Jurkat, Clone E6-1 (cell line): ENCODE measurements at regions not wholly inside any gene's neighbourhood (a gene's known extent, or its start where the extent isn't known, plus 50 kb on each side); places are given as distances from the start of the nearest gene placed in this dataset.
A peak's percentile ranks its signal among the peaks of the same experiment; 100 is the strongest.

Experiments used
- DNase-seq: peaks from one replicate; pipeline ENCODE4 v3.0.0-alpha.2; 2011; ENCODE audit warnings: low read depth, low spot score
- H3K4me3 ChIP-seq: 2 replicates; pipeline ENCODE4 v1.5.1; 2011; ENCODE audit warnings: mild to moderate bottlenecking, low read length, control low read depth, moderate library complexity

DNA sequence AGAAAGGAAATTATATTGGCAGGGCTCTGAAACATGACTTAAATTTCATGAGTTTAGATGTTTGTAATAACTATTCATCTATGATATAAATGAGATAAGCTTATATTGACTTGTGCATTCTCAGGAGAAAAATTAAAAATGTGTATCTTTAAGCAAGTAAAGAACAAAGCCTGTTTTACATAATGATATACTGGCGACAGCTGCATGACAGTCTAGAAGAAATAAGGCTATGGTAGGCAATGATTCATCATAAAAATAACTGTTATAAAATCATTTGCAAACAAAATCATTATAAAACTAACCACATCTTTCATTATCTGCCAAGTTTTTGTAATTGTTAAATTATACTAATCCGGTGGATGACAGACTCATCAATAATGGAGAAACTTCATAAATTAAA lies 188.1 kb downstream of the ADAM29 start:
- H3K4me3 ChIP-seq: no peak overlapping the region
- DNase-seq: no peak

DNA sequence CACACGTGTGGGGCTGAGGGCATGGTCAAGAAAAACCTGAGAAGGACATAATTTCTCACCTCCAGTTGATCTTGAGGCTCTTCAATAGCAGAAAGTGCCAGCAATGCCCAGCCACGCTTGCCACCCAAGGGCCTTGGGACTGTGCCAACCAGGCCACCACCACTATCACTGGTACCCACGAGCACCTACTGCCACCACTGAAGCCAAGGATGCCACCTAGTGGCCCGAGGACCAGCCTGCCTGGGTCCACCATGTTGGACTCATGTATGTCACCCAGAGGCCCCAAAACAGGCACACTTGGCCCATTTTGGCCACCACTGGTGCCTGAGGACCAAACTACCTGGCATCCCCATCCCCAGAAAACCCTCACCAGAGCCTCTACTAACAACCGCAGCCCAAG lies 191.8 kb downstream of the ADAM29 start:
- no peak overlapping the region for H3K4me3 ChIP-seq
- DNase-seq: no peak

DNA sequence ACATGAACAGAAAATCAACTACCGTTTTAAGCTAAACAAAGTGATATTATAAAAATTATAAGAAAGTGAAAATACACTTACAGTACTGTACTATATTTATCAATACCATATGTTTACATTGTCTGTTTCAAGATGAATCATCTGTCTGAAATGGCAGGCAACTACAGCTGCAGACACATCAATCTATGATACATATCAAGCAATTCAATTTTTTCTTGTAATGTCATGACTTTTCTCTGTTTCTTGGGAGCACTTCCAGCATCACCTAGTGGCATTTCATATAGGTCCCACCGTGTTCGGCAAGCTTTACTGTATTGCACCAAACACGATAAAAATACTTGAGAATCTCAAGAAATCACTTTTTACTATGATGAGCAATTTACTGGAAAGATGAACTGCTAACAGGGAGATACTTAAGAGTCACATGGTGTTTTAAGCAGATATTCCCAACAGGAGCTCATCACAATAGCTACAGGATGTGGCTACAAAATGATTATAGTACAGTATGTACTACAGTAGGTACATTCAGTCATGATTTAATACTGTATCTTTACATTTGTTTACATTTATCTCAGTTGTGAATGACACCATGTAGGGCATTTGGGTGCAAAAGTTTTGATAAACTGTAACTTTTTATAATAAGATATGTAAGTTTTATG lies 207.4 kb downstream of the ADAM29 start:
- no peak for DNase-seq
- H3K4me3 ChIP-seq: no peak overlapping the region

DNA sequence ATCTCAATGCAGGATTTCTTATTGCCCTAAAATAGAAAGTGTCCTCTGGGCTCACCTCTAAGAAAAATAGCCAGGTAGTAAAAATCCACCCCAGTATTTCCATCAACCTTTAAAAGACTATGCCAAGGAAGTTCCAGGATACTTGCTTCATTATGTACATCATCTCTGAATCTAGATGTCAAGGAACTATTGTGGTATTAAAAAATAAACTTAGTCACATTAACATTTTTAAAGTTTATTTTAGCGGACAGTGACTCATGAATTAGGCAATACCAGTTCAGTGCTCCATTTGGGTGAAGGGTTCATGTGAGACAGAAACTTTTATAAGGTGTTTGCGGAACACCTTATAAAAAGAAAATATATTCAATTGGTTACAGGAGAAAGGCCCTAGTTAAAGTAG lies 209.2 kb downstream of the ADAM29 start:
- DNase-seq: no peak
- H3K4me3 ChIP-seq: no peak overlapping the region

DNA sequence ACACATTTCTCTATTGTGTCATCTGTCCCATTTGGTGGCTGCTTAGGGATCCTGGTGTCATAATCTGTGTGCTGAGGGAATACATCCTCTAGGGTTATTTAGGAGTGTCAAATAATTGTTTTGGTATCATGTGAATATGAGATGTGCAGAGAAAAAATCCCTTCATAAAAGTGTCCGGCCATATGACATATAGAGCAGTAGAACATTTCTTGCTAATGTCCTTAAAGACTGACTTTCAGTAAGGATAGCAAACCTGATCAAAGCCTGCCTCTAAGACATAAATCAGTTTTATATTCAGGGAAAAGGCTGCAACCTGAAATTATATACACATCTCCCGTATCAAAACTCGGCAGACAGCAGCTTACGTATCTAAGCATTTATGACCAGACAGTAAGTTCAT lies 211.6 kb downstream of the ADAM29 start:
- DNase-seq: no peak
- no peak overlapping the region for H3K4me3 ChIP-seq

DNA sequence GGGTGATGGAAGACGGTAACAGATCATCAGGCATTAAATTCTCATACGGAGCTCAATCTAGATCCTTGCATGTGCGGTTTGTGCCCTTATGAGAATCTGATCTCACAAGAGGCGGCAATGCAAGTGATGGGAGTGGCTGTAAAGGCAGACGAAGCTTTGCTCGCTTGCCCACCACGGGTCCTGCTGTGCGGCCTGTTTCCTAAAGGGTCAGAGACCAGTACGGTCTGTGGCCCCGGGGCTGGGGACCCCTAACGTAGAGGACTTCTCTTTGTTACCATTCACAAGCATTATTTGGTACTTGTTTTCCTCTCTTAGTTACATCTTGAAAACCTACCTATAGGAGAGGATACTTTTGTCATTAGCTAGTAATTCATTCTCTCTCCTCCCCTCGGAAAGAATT lies 221.0 kb downstream of the ADAM29 start:
- no peak for DNase-seq
- no peak overlapping the region for H3K4me3 ChIP-seq

DNA sequence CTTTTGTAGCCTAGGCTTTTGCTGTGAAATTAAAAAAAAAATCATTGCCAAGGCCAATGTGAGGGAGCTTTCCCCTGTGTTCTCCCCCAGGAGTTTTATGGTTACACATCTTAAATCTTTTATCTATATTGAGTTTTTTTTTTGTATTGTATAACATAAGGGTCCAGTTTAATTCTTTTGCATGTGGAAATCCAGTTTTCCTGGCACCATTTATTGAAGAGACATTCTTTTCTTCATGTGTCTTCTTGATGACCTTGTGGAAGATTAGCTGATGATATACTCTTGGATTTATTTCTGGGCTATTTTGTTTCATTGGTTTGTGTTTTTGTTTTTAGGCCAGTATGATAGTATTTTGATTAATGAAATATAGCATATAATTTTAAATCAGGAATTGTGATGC lies 225.0 kb downstream of the ADAM29 start:
- no peak for DNase-seq
- no peak overlapping the region for H3K4me3 ChIP-seq

DNA sequence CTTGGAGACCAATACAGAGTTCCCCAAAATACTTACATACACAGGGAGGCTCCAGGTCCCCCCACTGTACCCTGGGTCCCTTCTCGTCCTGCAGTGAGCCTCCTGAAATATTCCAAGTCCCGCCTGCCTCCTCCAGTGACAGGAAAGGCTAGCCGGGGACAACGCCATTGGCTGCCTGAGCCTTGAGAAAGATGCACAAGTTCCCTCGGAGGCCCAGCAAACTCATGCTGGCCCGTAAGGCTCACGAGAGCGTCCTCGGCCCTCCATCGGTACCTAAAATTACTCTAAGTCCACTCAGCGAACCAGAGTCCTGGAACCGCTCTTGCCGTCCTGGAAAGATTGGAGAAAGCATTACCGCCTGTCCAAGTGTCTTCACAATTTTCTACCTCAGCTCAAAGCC lies 228.6 kb downstream of the ADAM29 start:
- H3K4me3 ChIP-seq: no peak overlapping the region
- DNase-seq: no peak

DNA sequence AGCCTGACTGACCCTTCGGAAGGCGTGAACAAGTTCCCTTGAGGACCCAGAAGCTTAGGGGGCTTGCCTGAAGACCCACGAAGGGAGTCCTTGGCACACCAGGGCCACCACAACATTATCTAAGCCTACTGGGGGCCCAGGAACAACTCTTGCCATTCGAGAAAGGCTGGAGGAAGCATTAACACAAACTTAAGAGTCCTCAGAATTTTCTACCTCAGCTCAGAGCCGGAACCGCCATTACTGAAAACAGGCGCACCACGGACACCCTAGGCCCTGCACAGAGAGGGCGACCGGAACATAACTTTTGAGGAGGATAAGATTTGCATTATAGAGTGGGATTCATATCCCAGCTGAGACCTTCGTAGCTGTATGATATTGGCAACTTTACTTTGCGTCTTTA lies 229.1 kb downstream of the ADAM29 start:
- DNase-seq: no peak
- no peak overlapping the region for H3K4me3 ChIP-seq

DNA sequence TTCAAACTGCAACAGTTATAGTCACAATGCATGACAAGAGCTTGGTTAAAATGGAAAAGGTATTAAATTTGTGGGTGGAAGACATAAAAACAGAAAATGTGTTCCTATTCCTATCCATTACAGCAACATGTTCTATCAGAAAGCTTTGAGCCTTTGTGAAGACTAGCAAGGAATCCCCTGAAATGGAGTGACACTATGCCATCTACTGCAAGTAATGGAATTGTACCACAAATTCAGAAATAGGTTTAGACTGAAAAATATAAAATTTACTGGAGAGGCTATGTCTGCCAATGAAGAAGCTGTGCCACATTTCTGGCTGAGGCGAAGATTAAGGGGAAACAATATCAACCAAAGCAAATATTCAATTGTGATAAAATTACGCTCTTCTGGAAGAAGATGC lies 247.9 kb downstream of the ADAM29 start:
- no peak for DNase-seq
- no peak overlapping the region for H3K4me3 ChIP-seq

DNA sequence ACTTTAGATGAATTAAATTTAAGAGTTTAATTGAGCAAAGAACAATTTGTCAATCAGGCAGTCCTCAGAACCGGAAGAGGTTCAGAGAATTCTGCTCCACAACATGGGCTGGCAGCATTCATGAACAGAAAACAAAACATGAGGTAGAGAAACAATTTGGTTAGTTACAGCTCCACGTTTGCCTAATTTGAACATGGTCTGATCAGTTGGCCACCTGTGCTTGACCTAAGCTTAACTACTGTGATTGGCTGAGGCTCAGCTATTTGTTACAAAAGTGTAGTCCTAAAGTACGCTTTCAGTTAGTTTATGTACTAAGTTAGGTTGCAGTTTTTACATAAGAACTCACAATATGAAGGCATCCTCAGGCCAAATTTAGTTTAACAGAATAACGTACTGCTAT lies 258.6 kb downstream of the ADAM29 start:
- DNase-seq: no peak
- no peak overlapping the region for H3K4me3 ChIP-seq

DNA sequence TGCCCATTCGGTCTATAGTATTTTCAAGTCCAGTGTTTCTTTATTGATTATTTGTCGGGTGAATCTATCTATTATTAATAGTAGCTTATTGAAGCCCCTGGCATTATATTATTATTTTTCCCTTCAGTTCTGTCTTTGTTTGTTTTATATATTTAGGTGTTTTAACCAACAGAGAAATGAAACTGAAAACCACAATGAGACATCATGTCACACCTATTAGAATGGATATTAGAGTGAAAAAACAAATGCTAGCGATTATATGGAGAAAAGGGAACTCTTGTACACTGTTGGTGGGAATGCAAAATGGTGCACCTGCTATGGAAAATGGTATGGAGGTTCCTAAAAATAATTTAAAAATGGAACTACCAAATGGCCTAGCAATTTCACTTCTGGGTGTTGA lies 272.5 kb downstream of the ADAM29 start:
- H3K4me3 ChIP-seq: no peak overlapping the region
- DNase-seq: no peak

DNA sequence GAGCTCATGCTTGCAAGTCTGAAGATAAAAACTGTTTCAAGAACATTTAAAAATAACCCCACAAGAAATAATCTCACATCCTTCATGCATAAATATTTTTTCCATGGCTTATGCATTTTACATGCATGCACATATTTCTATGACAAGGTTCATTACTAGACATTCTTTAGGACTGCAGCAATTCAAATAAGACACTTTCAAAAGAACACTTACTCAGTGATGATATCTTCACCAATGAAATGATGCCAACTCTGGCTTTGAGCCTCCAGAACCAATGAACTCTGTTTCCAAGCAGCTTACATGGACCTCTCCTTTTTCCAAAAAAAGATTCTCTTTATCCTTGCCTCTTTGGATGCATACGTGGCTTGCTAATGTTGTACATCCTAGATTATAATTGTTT lies 279.9 kb downstream of the ADAM29 start:
- no peak for DNase-seq
- H3K4me3 ChIP-seq: no peak overlapping the region

DNA sequence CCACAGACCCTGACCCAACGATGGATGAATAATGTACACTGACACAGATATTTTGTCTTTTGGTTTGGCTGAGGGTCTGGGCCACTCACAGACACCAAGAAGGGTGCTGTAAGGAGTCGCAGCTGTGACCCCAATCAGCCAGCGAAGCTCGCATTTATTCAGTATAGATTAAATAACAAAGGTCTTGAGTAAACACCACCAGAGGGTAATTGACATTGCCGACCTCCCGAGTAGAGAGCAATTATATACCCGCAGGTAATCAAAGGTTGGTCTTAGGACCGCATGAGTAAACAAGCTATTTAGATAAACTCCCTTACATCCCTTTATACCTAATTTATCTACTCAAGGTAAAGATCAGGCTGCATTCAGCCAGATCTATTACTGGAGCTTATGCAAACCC lies 297.1 kb downstream of the ADAM29 start:
- DNase-seq: no peak
- no peak overlapping the region for H3K4me3 ChIP-seq

DNA sequence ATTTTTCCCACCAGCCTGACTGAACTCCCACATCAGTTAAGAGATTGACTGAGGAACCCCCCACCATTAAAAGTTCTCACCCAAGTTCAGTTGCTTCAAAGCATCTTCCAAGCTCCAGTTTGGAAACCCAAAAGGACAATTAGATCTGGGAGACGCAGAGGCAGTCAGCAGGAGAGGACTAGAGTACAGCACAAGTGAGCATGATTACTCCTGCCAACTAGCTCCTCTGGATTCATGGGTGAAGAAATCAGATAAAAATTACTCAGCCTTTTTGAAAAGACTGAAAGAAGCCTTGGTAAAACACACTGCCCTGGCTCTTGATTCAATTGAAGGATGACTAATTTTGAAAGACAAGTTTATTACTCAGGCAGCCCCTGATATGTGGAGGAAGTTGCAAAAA lies 297.5 kb downstream of the ADAM29 start:
- no peak overlapping the region for H3K4me3 ChIP-seq
- DNase-seq: no peak

DNA sequence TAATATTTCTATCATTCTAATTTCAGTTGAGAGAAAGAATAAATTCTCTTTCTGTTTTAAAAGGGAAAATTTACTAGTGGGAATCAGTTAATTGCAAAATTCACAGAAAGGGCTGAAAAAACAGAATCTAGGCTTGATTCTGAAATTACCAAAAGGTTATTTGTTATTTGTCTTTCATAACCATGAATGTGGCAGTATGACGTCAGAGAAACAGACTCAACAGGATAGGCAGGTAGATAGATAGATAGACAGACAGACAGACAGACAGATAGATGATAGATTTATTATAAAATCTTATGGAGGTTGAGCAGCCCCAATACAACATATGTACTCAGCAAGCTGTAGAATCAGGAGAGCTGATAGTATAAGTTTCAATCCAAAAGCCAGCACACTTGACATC lies 311.0 kb downstream of the ADAM29 start:
- H3K4me3 ChIP-seq: no peak overlapping the region
- no peak for DNase-seq

DNA sequence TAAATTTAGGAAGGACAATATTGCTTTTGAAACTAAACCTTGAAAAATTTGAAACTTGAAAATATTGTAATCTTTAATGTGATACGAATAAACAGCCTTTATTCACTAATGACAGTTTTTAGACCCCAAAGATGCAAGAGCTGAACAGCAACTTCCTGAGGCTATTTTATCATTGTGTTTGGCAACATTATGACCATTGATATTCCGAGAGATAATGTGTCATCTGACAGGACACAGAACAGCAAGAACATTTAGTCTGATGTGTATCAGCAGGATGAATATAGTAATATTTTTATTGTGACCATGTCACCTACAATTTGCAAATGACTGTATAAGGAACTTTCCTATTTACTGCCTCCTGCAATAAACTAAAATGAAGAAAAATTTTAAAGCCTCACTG lies 316.0 kb downstream of the ADAM29 start:
- H3K4me3 ChIP-seq: no peak overlapping the region
- DNase-seq: no peak

DNA sequence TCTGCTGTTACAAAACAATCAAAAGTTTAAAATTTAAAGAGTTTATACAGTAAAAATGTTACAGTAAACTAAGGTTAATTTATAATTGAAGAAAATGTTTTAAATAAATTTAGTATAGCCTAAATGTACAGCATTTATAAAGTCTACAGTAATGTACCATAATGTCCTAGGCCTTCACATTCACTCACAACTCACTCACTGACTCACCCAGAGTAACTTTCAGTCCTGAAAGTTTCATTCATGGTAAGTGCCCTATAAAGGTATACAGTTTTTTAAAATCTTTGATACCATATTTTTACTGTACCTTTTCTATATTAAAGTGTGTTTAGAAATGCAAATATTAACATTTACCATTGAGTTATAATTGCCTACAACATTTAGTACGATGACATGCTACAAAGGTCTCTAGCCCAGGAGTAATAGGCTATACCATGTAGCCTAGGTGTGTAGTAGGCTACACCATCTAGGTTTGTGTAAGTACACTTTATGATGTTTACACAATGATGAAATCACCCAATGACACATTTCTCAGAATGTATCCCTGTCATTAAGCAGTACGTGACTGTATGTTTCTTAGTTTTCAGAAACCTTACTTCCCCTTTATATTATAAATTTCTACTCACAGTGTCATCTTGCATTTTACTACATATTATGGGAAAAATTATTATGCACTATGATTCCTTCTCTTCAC lies 320.8 kb downstream of the ADAM29 start:
- H3K4me3 ChIP-seq: no peak overlapping the region
- no peak for DNase-seq

DNA sequence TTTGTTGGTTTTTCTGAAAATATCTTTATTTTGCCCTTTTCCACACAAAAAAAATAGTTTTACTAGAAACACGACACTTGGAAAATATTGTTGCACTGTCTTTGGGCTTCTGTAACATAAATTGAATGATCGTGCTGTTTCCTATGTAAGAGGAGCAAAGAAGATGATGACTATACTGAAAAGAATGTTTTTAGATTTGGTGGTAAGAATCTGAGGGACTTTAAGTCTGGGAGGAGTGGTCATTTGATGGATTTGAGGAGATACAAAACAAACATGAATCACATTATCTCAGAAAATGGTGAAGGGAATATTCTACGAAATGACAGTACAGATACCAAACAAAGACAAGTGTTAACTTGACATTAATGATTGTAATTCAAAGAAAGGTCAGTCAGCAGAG lies 328.8 kb downstream of the ADAM29 start:
- DNase-seq: no peak
- H3K4me3 ChIP-seq: no peak overlapping the region

DNA sequence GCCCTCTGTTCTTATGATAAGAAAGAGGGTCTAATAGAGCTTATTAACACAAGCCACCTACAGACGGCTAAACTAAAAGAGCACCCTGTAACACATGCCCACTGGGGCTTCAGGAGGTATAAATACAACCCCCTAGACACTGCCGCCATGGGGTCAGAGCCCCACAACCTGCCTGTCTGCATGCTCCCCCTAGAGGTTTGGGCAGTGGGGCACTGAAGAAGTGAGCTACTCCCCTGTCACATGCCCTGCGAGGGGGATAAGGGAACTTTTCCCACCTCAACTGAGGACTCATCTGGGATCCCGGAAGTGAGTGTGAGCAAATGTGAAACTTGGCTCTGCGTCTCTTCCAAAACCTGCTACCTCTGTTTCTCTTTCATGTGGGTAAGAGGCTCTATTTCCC lies 334.5 kb downstream of the ADAM29 start:
- H3K4me3 ChIP-seq: no peak overlapping the region
- DNase-seq: no peak

DNA sequence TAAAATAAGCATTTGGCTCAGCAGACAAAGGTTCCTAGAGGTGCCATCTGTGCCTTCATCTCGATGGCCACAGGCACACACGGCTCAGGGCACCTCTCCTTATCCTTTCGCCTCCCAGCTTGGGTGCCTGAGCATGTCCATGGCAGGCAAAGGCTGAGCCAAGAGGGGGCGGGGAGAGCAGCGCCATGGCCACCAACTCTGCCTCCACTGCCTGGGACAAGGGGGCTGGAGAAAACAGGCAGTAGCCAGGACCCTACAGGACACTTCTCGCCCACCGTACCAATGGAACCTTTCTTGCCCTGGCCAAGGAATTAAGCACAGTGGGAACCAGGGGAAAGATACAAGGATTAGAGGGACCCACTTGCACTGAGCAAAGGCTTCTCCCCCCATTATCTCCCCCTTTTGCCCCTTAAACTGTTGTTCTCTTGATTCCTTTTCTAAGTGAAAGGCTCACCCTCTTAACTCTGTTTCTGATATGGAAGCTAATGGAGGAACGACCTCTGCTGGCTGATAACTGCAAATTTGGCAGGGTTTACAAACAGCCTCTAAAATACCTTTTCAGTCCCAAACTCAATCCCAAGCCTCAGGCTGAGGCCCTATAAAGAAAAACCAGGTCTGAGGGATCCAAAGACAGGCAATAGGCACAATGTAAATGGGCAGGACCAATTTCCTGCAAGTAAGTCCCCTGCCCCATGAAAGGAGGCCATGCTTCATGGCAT lies 335.2 kb downstream of the ADAM29 start:
- H3K4me3 ChIP-seq: no peak overlapping the region
- DNase-seq: peak; percentile 3
